H1 (cell line): ENCODE measurements at regions not wholly inside any gene's neighbourhood (a gene's known extent, or its start where the extent isn't known, plus 50 kb on each side); places are given as distances from the start of the nearest gene placed in this dataset.

Experiments
- CTCF ChIA-PET: fragments of 300-600 bp; sonication (Branson Sonifier 250); formaldehyde crosslinking; loops from one replicate; lab custom pipeline; 2021; ENCODE audit not compliant: partially characterized antibody; lab: Charles Lee
- POLR2A ChIA-PET: fragments of 300-600 bp; sonication (Branson Sonifier 250); formaldehyde crosslinking; loops from one replicate; lab custom pipeline; 2021; ENCODE audit warnings: inconsistent platforms; ENCODE audit not compliant: partially characterized antibody; lab: Charles Lee
- DNase-seq, 2 experiments: peaks; one replicate each; pipeline versions ENCODE4 v3.0.0 to v3.0.0-alpha.2; 2010 to 2022; ENCODE audit warnings: low spot score in 2 of 2, low read depth in 1 of 2, mixed read lengths in 1 of 2
- FAIRE-seq: peaks from 2 replicates; lab custom pipeline; 2011; peaks lifted over from hg19 to GRCh38; lab: Jason Lieb, UNC
- H2AFZ ChIP-seq: 2 replicates; pipeline ENCODE4 v1.8.1; 2012; ENCODE audit warnings: low read length, inconsistent platforms
- H2AK5ac ChIP-seq: 2 replicates; pipeline ENCODE4 v1.6.1; 2013; ENCODE audit warnings: low read depth, low read length
- H2BK120ac ChIP-seq: replicated peaks from 2 replicates; pipeline ENCODE3; 2013; ENCODE audit warnings: low read depth, low read length, inconsistent platforms
- H2BK12ac ChIP-seq: 2 replicates; pipeline ENCODE4 v1.6.1; 2013; ENCODE audit warnings: low read depth, low read length
- H2BK15ac ChIP-seq: 2 replicates; pipeline ENCODE4 v1.6.1; 2013; ENCODE audit warnings: low read length
- H2BK20ac ChIP-seq: 2 replicates; pipeline ENCODE4 v1.6.1; 2013; ENCODE audit warnings: low read length
- H2BK5ac ChIP-seq: 2 replicates; pipeline ENCODE4 v1.6.1; 2013; ENCODE audit warnings: low read depth, low read length
- H3K14ac ChIP-seq: 2 replicates; pipeline ENCODE4 v1.6.1; 2013; ENCODE audit warnings: inconsistent platforms; ENCODE audit not compliant: insufficient read length
- H3K18ac ChIP-seq: 2 replicates; pipeline ENCODE4 v1.6.1; 2013; ENCODE audit warnings: low read length; ENCODE audit errors: extremely low read depth
- H3K23ac ChIP-seq: 2 replicates; pipeline ENCODE4 v1.6.1; 2013; ENCODE audit warnings: inconsistent platforms; ENCODE audit not compliant: insufficient read length
- H3K23me2 ChIP-seq: 2 replicates; pipeline ENCODE4 v1.6.1; 2013; ENCODE audit warnings: low read depth, low read length
- H3K27ac ChIP-seq: 2 replicates; pipeline ENCODE4 v1.6.1; 2011; ENCODE audit warnings: low read depth, low read length, inconsistent platforms
- H3K27me3 ChIP-seq, 4 experiments: replicated peaks in 1 of 4; 1 replicate in 1 of 4; 2 replicates in 3 of 4; pipeline versions ENCODE4 v1.6.1 to v1.8.1; 2011 to 2013; ENCODE audit warnings: low read length in 3 of 4, mild to moderate bottlenecking in 3 of 4, inconsistent platforms in 2 of 4, mixed read lengths in 2 of 4, moderate library complexity in 1 of 4; ENCODE audit not compliant: control insufficient read depth in 3 of 4, insufficient read depth in 3 of 4; ENCODE audit errors: extremely low read depth in 1 of 4
- H3K36me3 ChIP-seq, 4 experiments: 2 replicates each; pipeline versions ENCODE4 v1.6.1 to v1.8.1; 2011 to 2013; ENCODE audit warnings: mild to moderate bottlenecking in 4 of 4, low read length in 3 of 4, moderate library complexity in 2 of 4, control low read depth in 1 of 4, inconsistent platforms in 1 of 4; ENCODE audit not compliant: insufficient read depth in 4 of 4, control insufficient read depth in 2 of 4
- H3K4ac ChIP-seq: replicated peaks from 2 replicates; pipeline ENCODE3; 2013; ENCODE audit warnings: low read length, low read depth, mixed read lengths, inconsistent platforms; ENCODE audit not compliant: insufficient read length
- H3K4me1 ChIP-seq, 4 experiments: replicated peaks in 1 of 4; 1 replicate in 1 of 4; 2 replicates in 3 of 4; pipeline versions ENCODE4 v1.6.1 to v1.8.1; 2011 to 2013; ENCODE audit warnings: low read length in 3 of 4, inconsistent platforms in 2 of 4, mixed read lengths in 1 of 4; ENCODE audit not compliant: insufficient read depth in 4 of 4, control insufficient read depth in 3 of 4
- H3K4me2 ChIP-seq, 2 experiments: 2 replicates each; pipeline versions ENCODE4 v1.6.1 to v1.8.1; 2011 to 2013; ENCODE audit warnings: low read depth in 2 of 2, low read length in 2 of 2, control low read depth in 1 of 2, inconsistent platforms in 1 of 2, mild to moderate bottlenecking in 1 of 2; ENCODE audit not compliant: insufficient read depth in 1 of 2
- H3K4me3 ChIP-seq, 4 experiments: fragments of 200-600, 300-600 bp in 1 of 4; sonication (generic), shearing (Covaris generic), sonication (Bioruptor Twin) in 1 of 4; 2 replicates each; pipeline versions ENCODE4 v1.5.1 to v1.8.1; 2011 to 2016; ENCODE audit warnings: low read length in 4 of 4, low read depth in 3 of 4, control low read depth in 2 of 4, inconsistent platforms in 2 of 4, mild to moderate bottlenecking in 2 of 4, mixed read lengths in 1 of 4, moderate library complexity in 1 of 4; ENCODE audit not compliant: insufficient read depth in 2 of 4; ENCODE audit errors: extremely low read depth in 1 of 4
- H3K56ac ChIP-seq: replicated peaks from 2 replicates; pipeline ENCODE3; 2013; ENCODE audit warnings: low read depth, mild to moderate bottlenecking, mixed read lengths, low read length, inconsistent platforms; ENCODE audit not compliant: insufficient read length
- H3K79me1 ChIP-seq: 2 replicates; pipeline ENCODE4 v1.6.1; 2013; ENCODE audit warnings: low read depth, low read length, control low read depth
- H3K79me2 ChIP-seq, 2 experiments: 2 replicates each; pipeline versions ENCODE4 v1.6.1 to v1.8.1; 2012 to 2013; ENCODE audit warnings: low read length in 2 of 2, mild to moderate bottlenecking in 2 of 2, inconsistent platforms in 1 of 2; ENCODE audit not compliant: insufficient read depth in 2 of 2, control insufficient read depth in 1 of 2
- H3K9ac ChIP-seq, 4 experiments: replicated peaks in 1 of 4; 1 replicate in 1 of 4; 2 replicates in 3 of 4; pipeline versions ENCODE4 v1.6.1 to v1.8.1; 2011 to 2013; ENCODE audit warnings: low read depth in 3 of 4, low read length in 3 of 4, control low read depth in 2 of 4, mild to moderate bottlenecking in 2 of 4, moderate library complexity in 2 of 4, inconsistent platforms in 1 of 4; ENCODE audit errors: extremely low read depth in 1 of 4
- H3K9me3 ChIP-seq, 2 experiments: 2 replicates each; pipeline versions ENCODE4 v1.6.1 to v1.8.1; 2012 to 2013; ENCODE audit warnings: mild to moderate bottlenecking in 2 of 2, moderate library complexity in 2 of 2, control low read depth in 1 of 2, inconsistent platforms in 1 of 2, low read depth in 1 of 2, low read length in 1 of 2, mixed read lengths in 1 of 2; ENCODE audit not compliant: insufficient read depth in 2 of 2
- H4K20me1 ChIP-seq, 2 experiments: replicated peaks in 1 of 2; 2 replicates each; pipeline versions ENCODE3 to v1.8.1; 2011 to 2013; ENCODE audit warnings: inconsistent platforms in 2 of 2, low read length in 2 of 2, mild to moderate bottlenecking in 1 of 2; ENCODE audit not compliant: insufficient read depth in 2 of 2, control insufficient read depth in 1 of 2
- H4K5ac ChIP-seq: 2 replicates; pipeline ENCODE4 v1.6.1; 2013; ENCODE audit warnings: low read length, low read depth, mixed read lengths, inconsistent platforms; ENCODE audit not compliant: insufficient read length
- H4K8ac ChIP-seq: 2 replicates; pipeline ENCODE4 v1.8.0; 2013; ENCODE audit warnings: mild to moderate bottlenecking, moderate library complexity, low read length, inconsistent platforms; ENCODE audit not compliant: insufficient read depth; ENCODE audit errors: extremely low read depth
- H4K91ac ChIP-seq: replicated peaks from 2 replicates; pipeline ENCODE3; 2013; ENCODE audit warnings: low read length, mixed read lengths, inconsistent platforms; ENCODE audit not compliant: insufficient read length
- CEBPB ChIP-seq: IDR thresholded peaks from 2 replicates; pipeline ENCODE4 v1.6.1; 2012; ENCODE audit warnings: low read depth, low read length
- GTF2F1 ChIP-seq: IDR thresholded peaks from 2 replicates; pipeline ENCODE4 v1.6.1; 2012; ENCODE audit warnings: low read depth, low read length, improper control_type of control experiment, borderline replicate concordance
- HDAC2 ChIP-seq, 2 experiments: fragments of 300-600 bp in 1 of 2; sonication (generic) in 1 of 2; IDR thresholded peaks; 2 replicates each; pipeline ENCODE4 v1.6.1; 2011 to 2012; ENCODE audit warnings: low read depth in 2 of 2, low read length in 2 of 2, mild to moderate bottlenecking in 2 of 2, moderate library complexity in 2 of 2, borderline replicate concordance in 1 of 2, inconsistent platforms in 1 of 2
- KDM1A ChIP-seq: fragments of 200-600, 300-600 bp; sonication (generic); IDR thresholded peaks from 2 replicates; pipeline ENCODE4 v1.7.1; 2016; ENCODE audit warnings: mild to moderate bottlenecking, low read length, borderline replicate concordance
- KDM5A ChIP-seq: fragments of 200-600 bp; IDR thresholded peaks from 2 replicates; pipeline ENCODE4 v1.7.1; 2012; ENCODE audit warnings: mild to moderate bottlenecking, low read length, inconsistent platforms, mixed read lengths
- NRF1 ChIP-seq: IDR thresholded peaks from 2 replicates; pipeline ENCODE4 v1.6.1; 2011; ENCODE audit warnings: mild to moderate bottlenecking, low read depth, low read length, improper control_type of control experiment
- PHF8 ChIP-seq: fragments of 200-600 bp; sonication (generic); conservative IDR thresholded peaks from 2 replicates; pipeline ENCODE4 v1.7.1; 2012; ENCODE audit warnings: low read depth, mild to moderate bottlenecking, inconsistent platforms, low read length, moderate library complexity
- RBBP5 ChIP-seq: IDR thresholded peaks from 2 replicates; pipeline ENCODE4 v1.7.1; 2012; ENCODE audit warnings: low read depth, mild to moderate bottlenecking, inconsistent platforms, low read length, moderate library complexity, borderline replicate concordance
- SAP30 ChIP-seq: fragments of 300-600 bp; sonication (generic); IDR thresholded peaks from 2 replicates; pipeline ENCODE4 v1.7.1; 2012; ENCODE audit warnings: low read length, moderate library complexity, mild to moderate bottlenecking, inconsistent platforms; ENCODE audit not compliant: insufficient read depth, insufficient replicate concordance
- SP1 ChIP-seq: IDR thresholded peaks from 2 replicates; pipeline ENCODE4 v1.6.1; 2011; ENCODE audit warnings: low read depth, low read length
- SUZ12 ChIP-seq: fragments of 200-600 bp; sonication (generic); IDR thresholded peaks from 2 replicates; pipeline ENCODE4 v1.6.1; 2012; ENCODE audit warnings: mild to moderate bottlenecking, inconsistent platforms, low read length, moderate library complexity, mixed read lengths
- WGBS, 2 experiments: shearing (Covaris generic) in 1 of 2; methylation state at CpG; one replicate each; pipeline versions ENCODE4 v1.1.6 to v1.1.7; 2013 to 2015; ENCODE audit warnings: low lambda C conversion rate in 2 of 2, mixed read lengths in 2 of 2, inconsistent platforms in 1 of 2, low coverage in 1 of 2, missing lambda C conversion rate in 1 of 2; ENCODE audit not compliant: insufficient replicate concordance in 2 of 2, insufficient coverage in 1 of 2, insufficient read length in 1 of 2; ENCODE audit errors: extremely low coverage in 1 of 2, missing lambda C conversion rate in 1 of 2; 5-methylcytosine and 5-hydroxymethylcytosine counted together
- TF ChIP-seq, protein P1 (sequence below): IDR thresholded peaks from 2 replicates; pipeline ENCODE4 v1.6.1; 2012; ENCODE audit warnings: low read length, inconsistent platforms

DNA sequence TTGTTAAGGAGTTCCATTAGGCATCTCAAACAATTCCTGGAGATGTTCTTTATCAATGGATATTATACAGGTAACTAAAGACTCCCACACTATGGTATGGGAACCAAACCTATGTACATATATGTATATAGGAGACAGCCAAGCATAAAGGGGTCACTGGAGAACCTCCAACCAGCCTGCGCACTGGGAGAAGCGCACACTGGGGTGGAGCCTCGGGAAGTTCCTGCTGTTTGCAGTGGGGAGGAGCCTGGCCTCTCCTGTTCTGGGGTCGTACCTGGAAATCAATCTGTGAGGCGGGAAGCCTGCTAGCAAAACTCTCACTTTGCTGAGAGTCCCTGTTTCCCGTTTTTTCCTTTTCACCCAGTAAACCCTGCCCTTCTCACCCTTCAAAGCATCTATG, 83.1 kb upstream of the CREB1 start:
- no peak overlapping the region for H4K91ac ChIP-seq
- WGBS, 2 experiments, result 87% methylated on average over 6 of the region's 6 CpGs; no CpG with 5 or more reads in 1 of the 2 experiments
- TF ChIP-seq PHF8 (no peak), NRF1 (no peak), HDAC2 (IDR thresholded peaks at IDR 0.05; ENCODE audit: borderline replicate concordance in 1 of 2, low read depth in 2 of 2, low read length in 2 of 2) (no peak), RBBP5 (no peak), SP1 (no peak), KDM1A (no peak), SUZ12 (no peak), SAP30 (no peak), GTF2F1 (no peak), KDM5A (no peak), CEBPB (no peak)
- TF ChIP-seq, protein P1, sequence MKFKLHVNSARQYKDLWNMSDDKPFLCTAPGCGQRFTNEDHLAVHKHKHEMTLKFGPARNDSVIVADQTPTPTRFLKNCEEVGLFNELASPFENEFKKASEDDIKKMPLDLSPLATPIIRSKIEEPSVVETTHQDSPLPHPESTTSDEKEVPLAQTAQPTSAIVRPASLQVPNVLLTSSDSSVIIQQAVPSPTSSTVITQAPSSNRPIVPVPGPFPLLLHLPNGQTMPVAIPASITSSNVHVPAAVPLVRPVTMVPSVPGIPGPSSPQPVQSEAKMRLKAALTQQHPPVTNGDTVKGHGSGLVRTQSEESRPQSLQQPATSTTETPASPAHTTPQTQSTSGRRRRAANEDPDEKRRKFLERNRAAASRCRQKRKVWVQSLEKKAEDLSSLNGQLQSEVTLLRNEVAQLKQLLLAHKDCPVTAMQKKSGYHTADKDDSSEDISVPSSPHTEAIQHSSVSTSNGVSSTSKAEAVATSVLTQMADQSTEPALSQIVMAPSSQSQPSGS, result no peak

More for the DNA sequence above, 83.1 kb upstream of the CREB1 start:
- no peak overlapping the region for H4K8ac ChIP-seq
- no peaks in the 10 kb centered on the region for H3K9me3 ChIP-seq
- H3K79me1 ChIP-seq, result no peaks in the 10 kb centered on the region
- DNase-seq (no peak), FAIRE-seq (no peak)
- H2AFZ ChIP-seq, result no peak overlapping the region
- H2BK120ac ChIP-seq, result no peak overlapping the region
- peaks cover 0 to 9% (median 0%) of the 10 kb centered on the region in 4 experiments; a peak in 1 of 7 replicates for H3K4me1 ChIP-seq
- peak overlapping the region; percentile 40; the same call in 1 of the 2 replicates for H2BK5ac ChIP-seq
- H3K9ac ChIP-seq, result no peak overlapping the region
- H2BK12ac ChIP-seq, result no peak overlapping the region
- no peak overlapping the region for H3K18ac ChIP-seq
- H4K5ac ChIP-seq, result no peak overlapping the region
- ChIA-PET POLR2A (no interaction called here), CTCF (interaction anchor here (0.8 kb wide), 1 partner anchor 395 kb away, joined by 3 read pairs; no protein-coding TSS in a partner anchor)
- no peak overlapping the region for H3K4me3 ChIP-seq
- H2AK5ac ChIP-seq, result no peak overlapping the region
- H3K27ac ChIP-seq, result no peak overlapping the region
- no peak overlapping the region for H3K56ac ChIP-seq
- H3K14ac ChIP-seq, result no peak overlapping the region
- no peak overlapping the region for H3K23ac ChIP-seq
- no peaks in the 10 kb centered on the region for H3K27me3 ChIP-seq
- no peaks in the 10 kb centered on the region; a peak in 1 of 8 replicates for H3K36me3 ChIP-seq
- H2BK20ac ChIP-seq, result peak overlapping the region; percentile 49; the same call in 1 of the 2 replicates
- H3K79me2 ChIP-seq, result no peaks in the 10 kb centered on the region
- H2BK15ac ChIP-seq, result no peak overlapping the region
- no peak overlapping the region for H3K4me2 ChIP-seq
- H3K23me2 ChIP-seq, result no peaks in the 10 kb centered on the region
- no peaks in the 10 kb centered on the region for H4K20me1 ChIP-seq
- H3K4ac ChIP-seq, result no peak overlapping the region
